Sigmoid colon (tissue), 6 donors: ENCODE measurements at regions not wholly inside any gene's neighbourhood (a gene's known extent, or its start where the extent isn't known, plus 50 kb on each side); places are given as distances from the start of the nearest gene placed in this dataset.

Experiments used
- DNase-seq: peaks from one replicate; pipeline ENCODE4 v3.0.0-alpha.2; 2019
- H3K27ac ChIP-seq, 4 donors: fragments of 200-600 bp; sonication (generic); one replicate each; pipeline ENCODE4 v1.5.1; 2016 to 2019; ENCODE audit warnings: mild to moderate bottlenecking in 1 of 4
- H3K27me3 ChIP-seq, 3 donors: fragments of 200-600 bp; sonication (generic); one replicate each; pipeline ENCODE4 v1.5.1; 2019; ENCODE audit warnings: mild to moderate bottlenecking in 1 of 3
- H3K36me3 ChIP-seq, 4 donors: fragments of 200-600 bp; sonication (generic); one replicate each; pipeline ENCODE4 v1.5.1; 2016 to 2019
- H3K4me1 ChIP-seq, 4 donors: fragments of 200-600 bp; sonication (generic); one replicate each; pipeline ENCODE4 v1.5.1; 2017 to 2019
- H3K4me3 ChIP-seq, 4 donors: fragments of 200-600 bp; sonication (generic); one replicate each; pipeline ENCODE4 v1.5.1; 2017 to 2019; ENCODE audit warnings: mild to moderate bottlenecking in 2 of 4, moderate library complexity in 1 of 4
- H3K9me3 ChIP-seq, 4 donors: fragments of 200-600 bp in 3 of 4; sonication (generic) in 3 of 4; one replicate each; pipeline versions ENCODE4 v1.5.1 to v1.6.1; 2013 to 2019
- EP300 ChIP-seq, 4 donors: sonication (generic); formaldehyde crosslinking; IDR thresholded peaks; one replicate each; pipeline ENCODE4 v1.6.1; 2017; ENCODE audit warnings: antibody characterized with exemption in 4 of 4
- POLR2A ChIP-seq, 2 donors: fragments of 450-650 bp; IDR thresholded peaks; one replicate each; pipeline ENCODE4 v1.6.1; 2016; ENCODE audit warnings: antibody characterized with exemption in 2 of 2, mild to moderate bottlenecking in 2 of 2, moderate library complexity in 2 of 2
- POLR2AphosphoS5 ChIP-seq, 4 donors: sonication (generic); formaldehyde crosslinking; IDR thresholded peaks; one replicate each; pipeline ENCODE4 v1.6.1; 2017; ENCODE audit warnings: antibody characterized with exemption in 4 of 4
- WGBS, 2 donors: extraction: QIAGEN DNeasy Blood & Tissue Kit; methylation state at CpG; one replicate each; pipeline ENCODE4 v1.1.7; 2013; 5-methylcytosine and 5-hydroxymethylcytosine counted together
- intact Hi-C: fragments of 100-400 bp; cut with DNase I; formaldehyde crosslinking; loops from one replicate; pipeline ENCODE4 v1.15.1; 2023
- TF ChIP-seq, protein P1 (sequence below), 4 experiments: fragments of 450-650 bp in 3 of 4; fragments of 200-600 bp in 1 of 4; IDR thresholded peaks; one replicate each; pipeline ENCODE4 v1.5.1; 2016 to 2019; ENCODE audit warnings: antibody characterized with exemption in 4 of 4, mild to moderate bottlenecking in 3 of 4, moderate library complexity in 2 of 4
- donor health status: healthy with polysubstance abuse.
- donor health status: healthy.

DNA sequence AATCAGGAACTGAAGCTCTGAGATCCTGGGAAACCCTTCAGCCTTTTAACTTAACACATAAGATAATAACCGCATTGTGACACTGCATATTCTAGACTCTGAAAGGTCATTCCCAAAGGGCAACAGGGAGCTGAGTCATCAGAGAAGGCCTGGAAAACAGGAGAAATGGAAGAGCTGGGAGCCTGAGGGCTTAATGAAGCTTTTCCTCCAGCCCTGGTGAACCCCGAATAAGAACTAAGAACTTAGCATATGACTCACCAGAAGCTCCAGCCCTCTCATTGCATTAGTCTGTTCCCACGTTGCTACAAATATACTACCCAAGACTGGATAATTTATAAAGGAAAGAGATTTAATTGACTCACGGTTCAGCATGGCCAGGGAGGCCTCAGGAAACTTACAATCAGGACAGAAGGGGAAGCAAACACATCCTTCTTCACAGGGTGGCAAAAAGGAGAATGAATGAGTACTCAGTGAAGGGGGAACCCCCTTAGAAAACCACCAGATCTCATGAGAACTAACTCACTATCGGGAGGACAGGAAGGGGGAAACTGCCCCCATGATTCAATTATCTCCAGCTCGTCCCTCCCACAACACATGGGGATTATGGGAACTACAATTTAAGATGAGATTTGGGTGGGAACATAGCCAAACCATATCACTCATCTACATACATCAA is 648.5 kb downstream of the TFAP2A start:
- 61 to 65% methylated on average over 6 of the region's 6 CpGs for WGBS, 2 donors

DNA sequence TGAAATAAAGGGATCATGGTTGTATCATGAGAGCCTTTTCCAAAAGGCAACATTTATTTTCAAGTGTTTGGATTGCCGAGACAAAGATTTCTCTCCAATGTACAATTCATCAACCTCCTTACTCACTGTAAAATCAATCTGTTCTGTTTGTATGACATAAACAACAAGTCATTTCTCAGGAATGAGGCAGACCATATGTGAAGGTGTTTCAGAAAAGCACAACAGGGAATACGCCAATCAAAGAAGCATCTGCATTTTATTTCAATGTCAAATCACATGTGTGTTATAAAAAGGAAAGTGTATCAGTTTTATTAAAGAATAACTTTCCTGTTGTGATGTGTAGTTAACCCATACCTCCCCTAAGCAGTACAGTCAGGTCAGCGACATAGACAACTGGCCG is 653.7 kb downstream of the TFAP2A start:
- no peak for DNase-seq
- WGBS, 2 donors, result 82 to 84% methylated on average over 4 of the region's 4 CpGs
- Histone ChIP-seq H3K27me3 (no peaks in the 10 kb centered on the region), H3K4me1 (no peaks in the 10 kb centered on the region), H3K4me3 (no peak overlapping the region), H3K9me3 (no peaks in the 10 kb centered on the region), H3K27ac (no peak overlapping the region), H3K36me3 (no peaks in the 10 kb centered on the region)
- intact Hi-C loops, result no loop called here
- TF ChIP-seq POLR2AphosphoS5 (IDR thresholded peaks at IDR 0.05), result no peak
- no peak for TF ChIP-seq POLR2A (IDR thresholded peaks at IDR 0.05)
- TF ChIP-seq, protein P1, sequence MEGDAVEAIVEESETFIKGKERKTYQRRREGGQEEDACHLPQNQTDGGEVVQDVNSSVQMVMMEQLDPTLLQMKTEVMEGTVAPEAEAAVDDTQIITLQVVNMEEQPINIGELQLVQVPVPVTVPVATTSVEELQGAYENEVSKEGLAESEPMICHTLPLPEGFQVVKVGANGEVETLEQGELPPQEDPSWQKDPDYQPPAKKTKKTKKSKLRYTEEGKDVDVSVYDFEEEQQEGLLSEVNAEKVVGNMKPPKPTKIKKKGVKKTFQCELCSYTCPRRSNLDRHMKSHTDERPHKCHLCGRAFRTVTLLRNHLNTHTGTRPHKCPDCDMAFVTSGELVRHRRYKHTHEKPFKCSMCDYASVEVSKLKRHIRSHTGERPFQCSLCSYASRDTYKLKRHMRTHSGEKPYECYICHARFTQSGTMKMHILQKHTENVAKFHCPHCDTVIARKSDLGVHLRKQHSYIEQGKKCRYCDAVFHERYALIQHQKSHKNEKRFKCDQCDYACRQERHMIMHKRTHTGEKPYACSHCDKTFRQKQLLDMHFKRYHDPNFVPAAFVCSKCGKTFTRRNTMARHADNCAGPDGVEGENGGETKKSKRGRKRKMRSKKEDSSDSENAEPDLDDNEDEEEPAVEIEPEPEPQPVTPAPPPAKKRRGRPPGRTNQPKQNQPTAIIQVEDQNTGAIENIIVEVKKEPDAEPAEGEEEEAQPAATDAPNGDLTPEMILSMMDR (IDR thresholded peaks at IDR 0.05), result no peak
- no peak for TF ChIP-seq EP300 (IDR thresholded peaks at IDR 0.05)

More for the DNA sequence above, 648.5 kb downstream of the TFAP2A start:
- Histone ChIP-seq H3K36me3 (no peaks in the 10 kb centered on the region), H3K27me3 (no peaks in the 10 kb centered on the region), H3K4me3 (no peak overlapping the region), H3K9me3 (no peaks in the 10 kb centered on the region), H3K4me1 (no peaks in the 10 kb centered on the region), H3K27ac (no peak overlapping the region)
- intact Hi-C loops, result no loop called here
- DNase-seq, result no peak
- TF ChIP-seq, protein P1 (IDR thresholded peaks at IDR 0.05), result no peak
- no peak for TF ChIP-seq POLR2AphosphoS5 (IDR thresholded peaks at IDR 0.05)
- no peak for TF ChIP-seq POLR2A (IDR thresholded peaks at IDR 0.05)
- no peak for TF ChIP-seq EP300 (IDR thresholded peaks at IDR 0.05)

DNA sequence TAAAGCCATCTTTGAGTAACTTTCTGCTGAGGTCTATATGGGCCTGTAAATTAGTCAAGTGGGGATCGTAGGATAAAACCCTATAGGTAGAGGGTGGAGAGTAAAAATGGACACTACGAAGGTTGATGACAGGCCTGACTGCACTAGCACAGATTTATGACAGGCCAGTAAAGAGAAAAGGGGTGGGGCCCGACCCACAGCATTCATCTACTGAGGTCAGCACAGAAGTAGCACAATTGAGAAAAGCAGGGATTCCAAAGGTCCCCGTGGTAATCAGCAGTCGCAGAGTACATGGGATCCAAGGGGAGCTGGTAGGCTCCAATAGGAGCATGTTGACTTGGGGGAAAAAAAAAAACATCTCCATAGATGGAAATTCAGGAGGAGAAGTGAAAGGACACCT is 660.4 kb downstream of the TFAP2A start:
- no peaks in the 10 kb centered on the region for H3K9me3 ChIP-seq
- no peaks in the 10 kb centered on the region for H3K4me1 ChIP-seq
- TF ChIP-seq POLR2AphosphoS5 (IDR thresholded peaks at IDR 0.05) (no peak), POLR2A (IDR thresholded peaks at IDR 0.05) (no peak), EP300 (IDR thresholded peaks at IDR 0.05) (no peak)
- TF ChIP-seq, protein P1 (IDR thresholded peaks at IDR 0.05), result no peak
- H3K36me3 ChIP-seq, result no peaks in the 10 kb centered on the region
- WGBS, 2 donors, result 39 to 71% methylated on average over 5 of the region's 5 CpGs
- peaks cover 0 to 2% (median 0%) of the 10 kb centered on the region in 3 donors for H3K27me3 ChIP-seq
- intact Hi-C loops, result no loop called here
- no peak for DNase-seq
- no peak overlapping the region for H3K4me3 ChIP-seq
- no peak overlapping the region for H3K27ac ChIP-seq

DNA sequence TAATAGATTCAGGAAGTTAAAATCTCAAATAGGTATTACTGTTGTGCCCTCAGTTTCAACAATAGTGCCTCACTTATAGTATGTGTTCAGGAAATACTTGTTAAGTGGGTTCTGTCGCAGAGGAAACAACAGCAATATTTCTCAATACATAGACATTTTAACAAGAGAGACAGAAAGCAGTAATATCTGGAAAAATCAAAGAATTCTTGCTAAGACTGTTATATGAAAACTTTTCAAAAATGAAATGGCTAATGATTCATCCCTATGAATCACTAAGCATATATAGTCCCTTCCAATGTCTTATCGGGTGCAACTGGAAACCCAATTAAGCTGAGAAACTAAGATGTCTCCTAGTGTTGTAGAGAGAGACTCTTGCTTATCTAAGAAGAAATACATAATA is 668.9 kb downstream of the TFAP2A start:
- 78 to 94% methylated on average over 2 of the region's 2 CpGs for WGBS, 2 donors
- DNase-seq, result no peak
- Histone ChIP-seq H3K4me3 (no peak overlapping the region), H3K9me3 (no peaks in the 10 kb centered on the region), H3K36me3 (no peaks in the 10 kb centered on the region), H3K27ac (no peak overlapping the region), H3K4me1 (no peaks in the 10 kb centered on the region), H3K27me3 (no peaks in the 10 kb centered on the region)
- intact Hi-C loops, result no loop called here
- TF ChIP-seq EP300 (IDR thresholded peaks at IDR 0.05) (no peak), POLR2AphosphoS5 (IDR thresholded peaks at IDR 0.05) (no peak), POLR2A (IDR thresholded peaks at IDR 0.05) (no peak)
- TF ChIP-seq, protein P1 (IDR thresholded peaks at IDR 0.05), result no peak

DNA sequence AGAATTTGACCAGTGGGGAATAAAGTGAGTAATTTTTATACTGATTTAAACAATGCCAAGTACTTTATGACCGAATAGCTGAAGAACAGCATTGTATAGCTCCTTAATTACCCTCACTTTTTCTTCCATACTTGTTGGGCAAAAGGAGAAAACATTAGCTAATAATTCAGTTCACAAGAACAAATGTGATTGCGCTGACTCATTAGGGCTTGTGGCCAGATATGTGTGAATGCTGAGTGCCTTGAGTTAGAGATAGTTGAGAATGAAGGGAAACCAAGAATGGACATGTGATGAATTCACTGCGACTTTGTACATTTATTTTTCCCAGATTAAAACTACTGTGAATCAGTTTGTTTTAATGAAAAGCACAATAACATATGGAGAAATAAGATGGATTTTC is 669.4 kb downstream of the TFAP2A start:
- no peaks in the 10 kb centered on the region for H3K36me3 ChIP-seq
- H3K4me1 ChIP-seq, result no peaks in the 10 kb centered on the region
- no peaks in the 10 kb centered on the region for H3K9me3 ChIP-seq
- no peak overlapping the region for H3K27ac ChIP-seq
- H3K27me3 ChIP-seq, result no peaks in the 10 kb centered on the region
- TF ChIP-seq POLR2AphosphoS5 (IDR thresholded peaks at IDR 0.05) (no peak), POLR2A (IDR thresholded peaks at IDR 0.05) (no peak), EP300 (IDR thresholded peaks at IDR 0.05) (no peak)
- TF ChIP-seq, protein P1 (IDR thresholded peaks at IDR 0.05), result no peak
- WGBS, 2 donors, result 50% methylated on average over 3 of the region's 3 CpGs
- H3K4me3 ChIP-seq, result no peak overlapping the region
- intact Hi-C loops, result no loop called here
- DNase-seq, result no peak
